NB4 (cell line): ENCODE measurements at regions not wholly inside any gene's neighbourhood (a gene's known extent, or its start where the extent isn't known, plus 50 kb on each side); places are given as distances from the start of the nearest gene placed in this dataset.

Experiments
- MAX ChIP-seq: IDR thresholded peaks from 2 replicates; pipeline ENCODE4 v1.6.1; 2011; ENCODE audit warnings: low read depth, low read length
- MYC ChIP-seq: IDR thresholded peaks from 2 replicates; pipeline ENCODE4 v1.6.1; 2011; ENCODE audit warnings: low read depth, low read length
- POLR2A ChIP-seq: IDR thresholded peaks from 2 replicates; pipeline ENCODE4 v1.6.1; 2011; ENCODE audit warnings: mild to moderate bottlenecking; ENCODE audit not compliant: insufficient read length; ENCODE audit errors: extremely low read depth
- TF ChIP-seq, protein P1 (sequence below): IDR thresholded peaks from one replicate; pipeline ENCODE4 v1.5.1; 2012; ENCODE audit warnings: low read depth, low read length

- no peak for TF ChIP-seq POLR2A
- no peak for TF ChIP-seq MYC
- TF ChIP-seq, protein P1, sequence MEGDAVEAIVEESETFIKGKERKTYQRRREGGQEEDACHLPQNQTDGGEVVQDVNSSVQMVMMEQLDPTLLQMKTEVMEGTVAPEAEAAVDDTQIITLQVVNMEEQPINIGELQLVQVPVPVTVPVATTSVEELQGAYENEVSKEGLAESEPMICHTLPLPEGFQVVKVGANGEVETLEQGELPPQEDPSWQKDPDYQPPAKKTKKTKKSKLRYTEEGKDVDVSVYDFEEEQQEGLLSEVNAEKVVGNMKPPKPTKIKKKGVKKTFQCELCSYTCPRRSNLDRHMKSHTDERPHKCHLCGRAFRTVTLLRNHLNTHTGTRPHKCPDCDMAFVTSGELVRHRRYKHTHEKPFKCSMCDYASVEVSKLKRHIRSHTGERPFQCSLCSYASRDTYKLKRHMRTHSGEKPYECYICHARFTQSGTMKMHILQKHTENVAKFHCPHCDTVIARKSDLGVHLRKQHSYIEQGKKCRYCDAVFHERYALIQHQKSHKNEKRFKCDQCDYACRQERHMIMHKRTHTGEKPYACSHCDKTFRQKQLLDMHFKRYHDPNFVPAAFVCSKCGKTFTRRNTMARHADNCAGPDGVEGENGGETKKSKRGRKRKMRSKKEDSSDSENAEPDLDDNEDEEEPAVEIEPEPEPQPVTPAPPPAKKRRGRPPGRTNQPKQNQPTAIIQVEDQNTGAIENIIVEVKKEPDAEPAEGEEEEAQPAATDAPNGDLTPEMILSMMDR, result no peak
- no peak for TF ChIP-seq MAX
These were observed 406.5 kb upstream of the CDH5 start for GRCh38 chr16:65959983-65960382.
